ENCODE measurements at regions not wholly inside any gene's neighbourhood (a gene's known extent, or its start where the extent isn't known, plus 50 kb on each side); places are given as distances from the start of the nearest gene placed in this dataset.

GRCh38 chr4:30181512-30181911, 538.7 kb upstream of the PCDH7 start:
- TF ChIP-seq, protein P1, sequence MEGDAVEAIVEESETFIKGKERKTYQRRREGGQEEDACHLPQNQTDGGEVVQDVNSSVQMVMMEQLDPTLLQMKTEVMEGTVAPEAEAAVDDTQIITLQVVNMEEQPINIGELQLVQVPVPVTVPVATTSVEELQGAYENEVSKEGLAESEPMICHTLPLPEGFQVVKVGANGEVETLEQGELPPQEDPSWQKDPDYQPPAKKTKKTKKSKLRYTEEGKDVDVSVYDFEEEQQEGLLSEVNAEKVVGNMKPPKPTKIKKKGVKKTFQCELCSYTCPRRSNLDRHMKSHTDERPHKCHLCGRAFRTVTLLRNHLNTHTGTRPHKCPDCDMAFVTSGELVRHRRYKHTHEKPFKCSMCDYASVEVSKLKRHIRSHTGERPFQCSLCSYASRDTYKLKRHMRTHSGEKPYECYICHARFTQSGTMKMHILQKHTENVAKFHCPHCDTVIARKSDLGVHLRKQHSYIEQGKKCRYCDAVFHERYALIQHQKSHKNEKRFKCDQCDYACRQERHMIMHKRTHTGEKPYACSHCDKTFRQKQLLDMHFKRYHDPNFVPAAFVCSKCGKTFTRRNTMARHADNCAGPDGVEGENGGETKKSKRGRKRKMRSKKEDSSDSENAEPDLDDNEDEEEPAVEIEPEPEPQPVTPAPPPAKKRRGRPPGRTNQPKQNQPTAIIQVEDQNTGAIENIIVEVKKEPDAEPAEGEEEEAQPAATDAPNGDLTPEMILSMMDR (IDR thresholded peaks at IDR 0.05 in 4 of 5, conservative IDR thresholded peaks at IDR 0.05 in 1 of 5) = no peak
- TF ChIP-seq POLR2A (IDR thresholded peaks at IDR 0.05) = no peak
